ENCODE measurements at regions not wholly inside any gene's neighbourhood (a gene's known extent, or its start where the extent isn't known, plus 50 kb on each side); places are given as distances from the start of the nearest gene placed in this dataset.

GRCh38 chr3:68032209-68032608, 377.8 kb upstream of the SUCLG2 start (continued):
- TF ChIP-seq RAD21 (IDR thresholded peaks at IDR 0.05 in 1 of 2, conservative IDR thresholded peaks at IDR 0.05 in 1 of 2; ENCODE audit: low read depth in 2 of 2, low read length in 2 of 2) (no peak), NRF1 (IDR thresholded peaks at IDR 0.05; ENCODE audit: low read depth, low read length) (no peak), CBX8 (IDR thresholded peaks at IDR 0.05; ENCODE audit: borderline replicate concordance, low read depth, low read length) (no peak)
